ENCODE measurements at regions not wholly inside any gene's neighbourhood (a gene's known extent, or its start where the extent isn't known, plus 50 kb on each side); places are given as distances from the start of the nearest gene placed in this dataset.

GRCh38 chr4:20028645-20029044 lies 223.1 kb upstream of the SLIT2 start:
- TF ChIP-seq CTCF (IDR thresholded peaks at IDR 0.05; ENCODE audit: control extremely low read depth, extremely low read depth, low read depth, missing control alignments), result no peak
- ChIA-PET CTCF (interaction anchor here (1.6 kb wide), 1 partner anchor 9 kb away, joined by 3 read pairs; no protein-coding TSS in a partner anchor), POLR2A (no interaction called here)
- DNase-seq (ENCODE audit: extremely low spot score), result no peak

- CTCF ChIA-PET, result no interaction called here
- DNase-seq (ENCODE audit: extremely low spot score), result no peak
- no peak for TF ChIP-seq CTCF (IDR thresholded peaks at IDR 0.05; ENCODE audit: control extremely low read depth, extremely low read depth, low read depth, missing control alignments)
- POLR2A ChIA-PET, result no interaction called here
Measured at GRCh38 chr4:20026456-20026855, 225.2 kb upstream of the SLIT2 start.

DNA sequence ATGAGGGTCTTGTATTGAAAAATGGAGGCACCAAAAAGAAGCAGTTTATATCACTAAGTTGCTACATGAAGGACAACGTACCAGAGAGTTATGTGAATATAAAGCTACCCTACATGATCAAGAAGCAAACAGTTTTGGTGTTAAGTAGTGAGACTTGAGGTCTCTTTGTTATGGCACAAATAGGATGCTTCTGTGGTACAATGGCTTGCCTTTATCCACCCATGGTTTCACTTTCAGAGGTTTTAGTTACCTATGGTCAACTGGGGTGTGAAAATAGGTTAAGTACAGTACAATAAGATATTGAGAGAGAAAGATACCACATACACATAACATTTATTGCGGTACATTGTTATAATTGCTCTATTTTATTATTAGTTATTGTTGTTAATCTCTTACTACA lies 229.2 kb upstream of the SLIT2 start:
- TF ChIP-seq CTCF (IDR thresholded peaks at IDR 0.05; ENCODE audit: control extremely low read depth, extremely low read depth, low read depth, missing control alignments), result no peak
- ChIA-PET CTCF (no interaction called here), POLR2A (no interaction called here)
- no peak for DNase-seq (ENCODE audit: extremely low spot score)

- DNase-seq (ENCODE audit: extremely low spot score), result no peak
- TF ChIP-seq CTCF (IDR thresholded peaks at IDR 0.05; ENCODE audit: control extremely low read depth, extremely low read depth, low read depth, missing control alignments), result no peak
- ChIA-PET CTCF (interaction anchor here (0.7 kb wide), 1 partner anchor 25 kb away, joined by 3 read pairs; no protein-coding TSS in a partner anchor), POLR2A (no interaction called here)
Measured at GRCh38 chr4:20020056-20020455, 231.6 kb upstream of the SLIT2 start.

DNA sequence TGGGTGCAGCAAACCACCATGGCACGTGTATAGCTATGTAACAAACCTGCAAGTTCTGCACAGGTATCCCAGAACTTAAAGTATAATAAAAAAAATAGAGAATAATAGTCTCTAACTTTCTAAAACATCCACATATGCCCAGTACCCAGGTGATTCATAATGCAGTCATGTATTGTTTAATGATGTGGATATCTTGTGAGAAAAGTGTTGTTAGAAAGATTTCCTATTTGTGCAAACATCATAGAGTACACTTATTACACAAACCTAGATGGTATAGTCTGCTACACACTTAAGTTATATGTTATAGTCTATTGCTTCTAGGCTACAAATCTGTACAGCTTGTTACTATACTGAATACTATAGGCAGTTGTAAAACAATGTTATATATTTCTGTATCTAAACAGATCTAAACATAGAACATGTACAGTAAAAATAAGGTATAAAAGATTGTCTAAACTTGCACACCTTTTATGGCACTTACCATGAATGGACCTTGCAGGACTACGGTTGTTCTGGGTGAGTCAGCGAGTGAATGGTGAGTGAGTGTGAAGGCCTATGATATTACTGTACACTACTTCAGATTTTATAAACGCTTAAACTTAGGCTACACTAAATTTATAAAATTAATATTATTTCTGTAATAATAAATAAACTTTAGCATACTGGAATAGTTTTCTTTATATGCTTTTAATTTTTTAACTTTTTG lies 232.2 kb upstream of the SLIT2 start:
- CTCF ChIA-PET, result interaction anchor here (0.7 kb wide), 1 partner anchor 26 kb away, joined by 3 read pairs; no protein-coding TSS in a partner anchor
- no peak for TF ChIP-seq CTCF (IDR thresholded peaks at IDR 0.05; ENCODE audit: control extremely low read depth, extremely low read depth, low read depth, missing control alignments)
- POLR2A ChIA-PET, result no interaction called here

DNA sequence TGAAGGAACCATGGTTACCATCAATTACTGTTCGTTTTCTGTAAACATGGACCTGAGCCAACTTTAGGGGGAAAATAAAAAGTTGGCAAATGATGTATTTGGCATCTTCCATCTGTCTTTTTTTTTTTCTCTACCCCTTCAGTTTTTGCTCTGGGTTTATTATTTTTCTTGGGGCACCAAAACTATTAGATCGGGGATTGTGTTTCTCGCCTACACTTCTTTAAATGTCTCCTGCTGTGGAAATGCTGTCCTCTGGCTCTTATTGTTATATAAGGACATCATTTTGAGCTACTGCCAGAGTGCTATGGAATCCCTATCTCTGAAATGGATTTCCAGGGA lies 234.0 kb upstream of the SLIT2 start:
- no peak for DNase-seq (ENCODE audit: extremely low spot score)
- CTCF ChIA-PET, result no interaction called here
- no peak for TF ChIP-seq CTCF (IDR thresholded peaks at IDR 0.05; ENCODE audit: control extremely low read depth, extremely low read depth, low read depth, missing control alignments)
- POLR2A ChIA-PET, result no interaction called here

More for the DNA sequence above, 232.2 kb upstream of the SLIT2 start:
- DNase-seq (ENCODE audit: extremely low spot score), result no peak

Measured in GM10248 (cell line).